ENCODE measurements at regions not wholly inside any gene's neighbourhood (a gene's known extent, or its start where the extent isn't known, plus 50 kb on each side); places are given as distances from the start of the nearest gene placed in this dataset.

GRCh38 chr18:78422336-78422735 is 557.3 kb upstream of the SALL3 start:
- TF ChIP-seq CTCF (IDR thresholded peaks at IDR 0.05; ENCODE audit: poor library complexity, severe bottlenecking), result no peak
- TF ChIP-seq REST (IDR thresholded peaks at IDR 0.05; ENCODE audit: borderline replicate concordance), result no peak
- TF ChIP-seq EZH2 (IDR thresholded peaks at IDR 0.05; ENCODE audit: borderline replicate concordance, insufficient read depth, low read length, poor library complexity, severe bottlenecking), result no peak
